Bronchial epithelial cell (primary cell): ENCODE measurements at regions not wholly inside any gene's neighbourhood (a gene's known extent, or its start where the extent isn't known, plus 50 kb on each side); places are given as distances from the start of the nearest gene placed in this dataset.

ENCODE experiments used
- DNase-seq: peaks from one replicate; pipeline ENCODE4 v3.0.0-alpha.2; 2010; ENCODE audit warnings: low read depth
- FAIRE-seq: peaks from 2 replicates; lab custom pipeline; 2011; peaks lifted over from hg19 to GRCh38; lab: Jason Lieb, UNC
- H3K27me3 ChIP-seq: 2 replicates; pipeline ENCODE4 v1.5.1; 2011; ENCODE audit warnings: low read length; ENCODE audit not compliant: control insufficient read depth, insufficient read depth
- H3K36me3 ChIP-seq: 2 replicates; pipeline ENCODE4 v1.5.1; 2011; ENCODE audit warnings: low read length; ENCODE audit not compliant: control insufficient read depth, insufficient read depth
- H3K4me3 ChIP-seq: 2 replicates; pipeline ENCODE4 v1.5.1; 2011; ENCODE audit warnings: mild to moderate bottlenecking, low read depth, low read length, control low read depth
- CTCF ChIP-seq: IDR thresholded peaks from 2 replicates; pipeline ENCODE4 v1.5.1; 2011; ENCODE audit warnings: mild to moderate bottlenecking, moderate library complexity, low read length, control low read depth, inconsistent platforms; ENCODE audit not compliant: insufficient read depth, severe bottlenecking

- Histone ChIP-seq H3K36me3 (no peaks in the 10 kb centered on the region), H3K4me3 (no peak overlapping the region), H3K27me3 (no peaks in the 10 kb centered on the region)
- FAIRE-seq (no peak), DNase-seq (no peak)
- TF ChIP-seq CTCF: no peak
Measured at GRCh38 chr20:18978311-18978710, 164.7 kb downstream of the SCP2D1 start.

GRCh38 chr20:18979132-18979531 lies 165.5 kb downstream of the SCP2D1 start:
- no peaks in the 10 kb centered on the region for H3K27me3 ChIP-seq
- no peak for FAIRE-seq
- TF ChIP-seq CTCF: no peak
- no peak overlapping the region for H3K4me3 ChIP-seq
- no peaks in the 10 kb centered on the region for H3K36me3 ChIP-seq
- DNase-seq: no peak

GRCh38 chr20:18981962-18982539 lies 168.5 kb downstream of the SCP2D1 start:
- no peak overlapping the region for H3K4me3 ChIP-seq
- TF ChIP-seq CTCF: no peak
- no peaks in the 10 kb centered on the region for H3K27me3 ChIP-seq
- no peaks in the 10 kb centered on the region for H3K36me3 ChIP-seq
- no peak for DNase-seq
- no peak for FAIRE-seq

- no peak for TF ChIP-seq CTCF
- no peaks in the 10 kb centered on the region for H3K27me3 ChIP-seq
- no peak for FAIRE-seq
- peak; percentile 35 for DNase-seq
- H3K36me3 ChIP-seq: no peaks in the 10 kb centered on the region
- no peak overlapping the region for H3K4me3 ChIP-seq
Measured at GRCh38 chr20:18983796-18984195, 170.2 kb downstream of the SCP2D1 start.

GRCh38 chr20:18984238-18985200 lies 170.9 kb downstream of the SCP2D1 start:
- FAIRE-seq (no peak), DNase-seq (peak; percentile 25)
- Histone ChIP-seq H3K4me3 (no peak overlapping the region), H3K27me3 (no peaks in the 10 kb centered on the region), H3K36me3 (no peaks in the 10 kb centered on the region)
- TF ChIP-seq CTCF: no peak
